GM12873 (cell line): ENCODE measurements at regions not wholly inside any gene's neighbourhood (a gene's known extent, or its start where the extent isn't known, plus 50 kb on each side); places are given as distances from the start of the nearest gene placed in this dataset.

ENCODE experiments used
- CTCF ChIP-seq: IDR thresholded peaks from 2 replicates; pipeline ENCODE4 v1.5.1; 2012; ENCODE audit warnings: low read depth, mild to moderate bottlenecking, moderate library complexity, low read length, control low read depth; ENCODE audit not compliant: insufficient read depth; ENCODE audit errors: missing control alignments

- no peak for TF ChIP-seq CTCF
Measured at GRCh38 chr5:58015175-58015574, 444.7 kb downstream of the PLK2 start.

GRCh38 chr5:58013542-58014258 lies 446.2 kb downstream of the PLK2 start:
- TF ChIP-seq CTCF, result no peak

- TF ChIP-seq CTCF, result no peak
Measured at GRCh38 chr5:58012801-58013315, 447.0 kb downstream of the PLK2 start.

- TF ChIP-seq CTCF, result no peak
Measured at GRCh38 chr5:58012102-58012501, 447.8 kb downstream of the PLK2 start.

GRCh38 chr5:58011301-58011700 lies 448.6 kb downstream of the PLK2 start:
- TF ChIP-seq CTCF, result no peak

GRCh38 chr5:58009754-58010153 lies 450.1 kb downstream of the PLK2 start:
- TF ChIP-seq CTCF, result no peak

GRCh38 chr5:58002323-58002722 lies 457.6 kb downstream of the PLK2 start:
- no peak for TF ChIP-seq CTCF
